DND-41 (cell line): ENCODE measurements at regions not wholly inside any gene's neighbourhood (a gene's known extent, or its start where the extent isn't known, plus 50 kb on each side); places are given as distances from the start of the nearest gene placed in this dataset.

Experiments
- ATAC-seq: fragments of 200-7000 bp; cut with Tn5 transposase; 3 replicates; pipeline ENCODE4 v1.9.1; 2021; ENCODE audit warnings: low read depth; ENCODE audit not compliant: insufficient read depth
- DNase-seq: peaks from one replicate; pipeline ENCODE4 v3.0.0-alpha.2; 2020
- H2AFZ ChIP-seq: 2 replicates; pipeline ENCODE4 v1.6.0; 2012; ENCODE audit warnings: low read depth, low read length
- H3K27ac ChIP-seq: 2 replicates; pipeline ENCODE4 v1.5.1; 2012; ENCODE audit warnings: low read length, inconsistent platforms
- H3K27me3 ChIP-seq: fragments of 200-600 bp; sonication (generic); 2 replicates; pipeline ENCODE4 v1.6.0; 2012; ENCODE audit warnings: low read length, mild to moderate bottlenecking, inconsistent platforms; ENCODE audit not compliant: insufficient read depth, poor library complexity
- H3K36me3 ChIP-seq: 2 replicates; pipeline ENCODE4 v1.5.1; 2012; ENCODE audit warnings: low read length, inconsistent platforms; ENCODE audit not compliant: insufficient read depth
- H3K4me1 ChIP-seq: 2 replicates; pipeline ENCODE4 v1.5.1; 2012; ENCODE audit warnings: mild to moderate bottlenecking, low read length; ENCODE audit not compliant: insufficient read depth
- H3K4me2 ChIP-seq: 2 replicates; pipeline ENCODE4 v1.6.0; 2012; ENCODE audit warnings: mild to moderate bottlenecking, moderate library complexity, low read length, inconsistent platforms; ENCODE audit not compliant: insufficient read depth
- H3K4me3 ChIP-seq, 2 experiments: fragments of 200-600 bp in 1 of 2; shearing (Covaris generic) in 1 of 2; 2 replicates each; pipeline ENCODE4 v1.5.1; 2012 to 2016; ENCODE audit warnings: inconsistent platforms in 2 of 2, low read length in 2 of 2, mild to moderate bottlenecking in 2 of 2, low read depth in 1 of 2, moderate library complexity in 1 of 2
- H3K79me2 ChIP-seq: 2 replicates; pipeline ENCODE4 v1.6.0; 2012; ENCODE audit warnings: low read length, inconsistent platforms; ENCODE audit not compliant: insufficient read depth
- H3K9ac ChIP-seq: 2 replicates; pipeline ENCODE4 v1.6.0; 2012; ENCODE audit warnings: low read depth, mild to moderate bottlenecking, inconsistent platforms, low read length, moderate library complexity
- H3K9me3 ChIP-seq: 2 replicates; pipeline ENCODE4 v1.5.1; 2012; ENCODE audit warnings: low read length, moderate library complexity, mild to moderate bottlenecking, inconsistent platforms; ENCODE audit not compliant: insufficient read depth, severe bottlenecking
- H4K20me1 ChIP-seq: 2 replicates; pipeline ENCODE4 v1.6.0; 2012; ENCODE audit warnings: low read length; ENCODE audit not compliant: insufficient read depth
- EZH2 ChIP-seq: IDR thresholded peaks from 3 replicates; pipeline ENCODE4 v1.6.1; 2012; ENCODE audit warnings: borderline replicate concordance, low read depth, mild to moderate bottlenecking, moderate library complexity, low read length, inconsistent platforms; ENCODE audit not compliant: severe bottlenecking
- TF ChIP-seq, protein P1 (sequence below): IDR thresholded peaks from 2 replicates; pipeline ENCODE4 v1.5.1; 2012; ENCODE audit warnings: borderline replicate concordance, low read length, moderate library complexity, mild to moderate bottlenecking; ENCODE audit not compliant: poor library complexity, severe bottlenecking; ENCODE audit errors: extremely low read depth

DNA sequence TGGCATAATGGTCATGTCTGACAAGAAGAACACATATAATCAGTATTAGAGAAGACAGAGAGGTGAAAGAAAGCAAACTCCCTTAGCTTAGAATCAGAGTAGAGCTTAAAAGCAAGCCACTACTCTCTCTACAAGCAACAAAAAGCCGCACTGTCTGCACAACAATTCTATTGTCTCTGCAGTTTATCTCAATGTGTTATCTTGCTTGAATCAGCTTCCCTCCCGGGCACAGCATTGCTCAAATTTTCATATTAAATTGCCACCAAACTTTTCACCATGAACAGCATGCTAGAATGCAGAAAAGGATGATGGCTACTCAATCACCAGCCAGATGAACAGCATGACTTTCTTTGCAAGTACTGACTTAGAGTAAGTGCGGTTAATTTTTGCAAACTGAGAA lies 356.0 kb upstream of the KYNU start:
- H3K27ac ChIP-seq = no peak overlapping the region
- no peaks in the 10 kb centered on the region for H3K79me2 ChIP-seq
- H3K4me2 ChIP-seq = no peak overlapping the region
- ATAC-seq (no peak), DNase-seq (no peak)
- H2AFZ ChIP-seq = no peak overlapping the region
- H3K27me3 ChIP-seq = peaks cover 7% of the 10 kb centered on the region
- no peak for TF ChIP-seq EZH2
- TF ChIP-seq, protein P1, sequence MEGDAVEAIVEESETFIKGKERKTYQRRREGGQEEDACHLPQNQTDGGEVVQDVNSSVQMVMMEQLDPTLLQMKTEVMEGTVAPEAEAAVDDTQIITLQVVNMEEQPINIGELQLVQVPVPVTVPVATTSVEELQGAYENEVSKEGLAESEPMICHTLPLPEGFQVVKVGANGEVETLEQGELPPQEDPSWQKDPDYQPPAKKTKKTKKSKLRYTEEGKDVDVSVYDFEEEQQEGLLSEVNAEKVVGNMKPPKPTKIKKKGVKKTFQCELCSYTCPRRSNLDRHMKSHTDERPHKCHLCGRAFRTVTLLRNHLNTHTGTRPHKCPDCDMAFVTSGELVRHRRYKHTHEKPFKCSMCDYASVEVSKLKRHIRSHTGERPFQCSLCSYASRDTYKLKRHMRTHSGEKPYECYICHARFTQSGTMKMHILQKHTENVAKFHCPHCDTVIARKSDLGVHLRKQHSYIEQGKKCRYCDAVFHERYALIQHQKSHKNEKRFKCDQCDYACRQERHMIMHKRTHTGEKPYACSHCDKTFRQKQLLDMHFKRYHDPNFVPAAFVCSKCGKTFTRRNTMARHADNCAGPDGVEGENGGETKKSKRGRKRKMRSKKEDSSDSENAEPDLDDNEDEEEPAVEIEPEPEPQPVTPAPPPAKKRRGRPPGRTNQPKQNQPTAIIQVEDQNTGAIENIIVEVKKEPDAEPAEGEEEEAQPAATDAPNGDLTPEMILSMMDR = no peak
- no peak overlapping the region; a peak in 1 of 4 replicates for H3K4me3 ChIP-seq
- no peaks in the 10 kb centered on the region for H3K9me3 ChIP-seq
- no peaks in the 10 kb centered on the region for H3K4me1 ChIP-seq
- no peaks in the 10 kb centered on the region for H4K20me1 ChIP-seq
- H3K36me3 ChIP-seq = no peaks in the 10 kb centered on the region
- H3K9ac ChIP-seq = no peak overlapping the region

DNA sequence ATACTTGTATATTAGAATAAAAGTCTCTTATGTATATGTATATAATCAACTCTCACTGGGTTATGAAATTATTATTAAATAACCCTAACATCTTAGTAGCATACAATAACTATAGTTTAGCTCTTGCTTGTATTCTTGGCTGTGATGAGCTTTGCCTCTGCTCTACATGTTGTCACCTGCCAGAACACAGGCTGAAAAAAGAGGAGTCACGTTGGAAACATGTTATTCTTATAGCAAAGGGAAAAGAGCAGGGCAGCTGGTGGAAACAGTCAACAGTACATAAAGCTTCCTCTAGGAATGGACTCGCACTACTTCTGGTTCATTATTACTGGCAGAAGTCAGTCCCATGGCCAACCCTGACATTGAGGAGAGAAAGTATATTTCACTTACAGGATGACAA lies 362.0 kb upstream of the KYNU start:
- H3K36me3 ChIP-seq = no peaks in the 10 kb centered on the region
- H3K79me2 ChIP-seq = no peaks in the 10 kb centered on the region
- no peaks in the 10 kb centered on the region for H3K9me3 ChIP-seq
- H3K4me2 ChIP-seq = no peak overlapping the region
- no peak overlapping the region for H3K9ac ChIP-seq
- H3K27ac ChIP-seq = no peak overlapping the region
- DNase-seq (no peak), ATAC-seq (no peak)
- no peaks in the 10 kb centered on the region for H4K20me1 ChIP-seq
- H2AFZ ChIP-seq = no peak overlapping the region
- H3K4me3 ChIP-seq = no peak overlapping the region
- no peaks in the 10 kb centered on the region for H3K4me1 ChIP-seq
- TF ChIP-seq EZH2 = no peak
- TF ChIP-seq, protein P1 = no peak
- peaks cover 7% of the 10 kb centered on the region for H3K27me3 ChIP-seq

DNA sequence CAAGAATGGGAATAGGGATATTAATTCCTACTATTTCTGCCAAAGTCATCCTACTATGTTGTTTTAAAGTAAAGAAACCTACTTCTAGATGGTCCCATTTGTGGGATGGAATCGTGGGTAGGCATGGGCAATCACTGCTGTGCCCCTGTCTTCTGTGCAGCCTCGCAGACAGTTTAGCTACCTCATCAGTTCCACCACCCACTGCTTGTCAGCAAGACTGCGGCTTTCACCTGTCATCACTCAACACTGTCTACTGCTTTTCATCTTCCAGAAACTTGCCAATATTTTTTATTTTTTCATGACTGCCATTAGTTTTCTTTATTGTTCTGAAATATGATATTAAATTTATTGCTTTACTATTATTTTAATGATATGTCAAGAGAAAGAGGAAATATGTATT lies 368.1 kb upstream of the KYNU start:
- H3K9me3 ChIP-seq = no peaks in the 10 kb centered on the region
- H4K20me1 ChIP-seq = no peaks in the 10 kb centered on the region
- no peak overlapping the region for H3K4me2 ChIP-seq
- ATAC-seq (no peak), DNase-seq (no peak)
- peaks cover 7% of the 10 kb centered on the region for H3K27me3 ChIP-seq
- no peak overlapping the region for H3K4me3 ChIP-seq
- H3K4me1 ChIP-seq = no peaks in the 10 kb centered on the region
- H2AFZ ChIP-seq = no peak overlapping the region
- no peaks in the 10 kb centered on the region for H3K36me3 ChIP-seq
- no peaks in the 10 kb centered on the region for H3K79me2 ChIP-seq
- no peak overlapping the region for H3K9ac ChIP-seq
- TF ChIP-seq, protein P1 = no peak
- no peak for TF ChIP-seq EZH2
- H3K27ac ChIP-seq = no peak overlapping the region

DNA sequence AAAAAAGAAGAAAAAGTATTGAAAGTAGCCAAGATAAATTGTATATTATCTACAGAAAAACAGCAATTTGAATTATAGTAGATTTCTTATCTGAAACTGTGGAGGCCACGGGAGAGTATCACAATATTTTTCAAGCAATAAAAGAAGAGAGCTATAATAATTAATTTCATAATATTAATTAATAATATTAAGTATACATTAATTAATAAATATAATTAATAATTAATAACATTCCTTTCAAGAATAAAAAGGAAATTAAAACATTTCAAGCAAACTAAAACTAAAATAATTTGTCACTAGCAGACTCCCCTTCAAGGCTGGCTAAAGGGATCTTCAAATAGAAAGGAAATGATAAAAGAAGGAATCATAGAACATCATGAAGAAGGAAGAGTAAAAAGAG lies 372.7 kb upstream of the KYNU start:
- Histone ChIP-seq H3K4me2 (no peak overlapping the region), H3K27me3 (no peaks in the 10 kb centered on the region), H2AFZ (no peak overlapping the region), H3K4me3 (no peak overlapping the region), H3K9ac (no peak overlapping the region), H3K36me3 (no peaks in the 10 kb centered on the region), H3K27ac (no peak overlapping the region), H3K79me2 (no peaks in the 10 kb centered on the region), H3K9me3 (no peaks in the 10 kb centered on the region), H4K20me1 (no peaks in the 10 kb centered on the region), H3K4me1 (no peaks in the 10 kb centered on the region)
- no peak for ATAC-seq
- no peak for DNase-seq
- TF ChIP-seq EZH2 = no peak
- TF ChIP-seq, protein P1 = no peak
